ENCODE measurements at regions not wholly inside any gene's neighbourhood (a gene's known extent, or its start where the extent isn't known, plus 50 kb on each side); places are given as distances from the start of the nearest gene placed in this dataset.

- in situ Hi-C loops (cut with HindIII; ENCODE audit: low pct_unique_long_range_greater_than_20kb, low sequenced_read_pairs) = no loop called here
- CTCF ChIA-PET = no interaction called here
- no peaks in the 10 kb centered on the region for H3K4me1 ChIP-seq (ENCODE audit: control insufficient read depth, insufficient read depth, low read length)
- POLR2A ChIA-PET = no interaction called here
- no peak overlapping the region for H3K4me3 ChIP-seq (ENCODE audit: low read depth in 2 of 2, low read length in 2 of 2)
- intact Hi-C loops (cut with micrococcal nuclease; ENCODE audit: unreplicated experiment) = no loop called here
- no peak for TF ChIP-seq TCF7L2 (IDR thresholded peaks at IDR 0.05; ENCODE audit: low read depth, low read length)
- no peak for TF ChIP-seq POLR2AphosphoS5 (IDR thresholded peaks at IDR 0.05; ENCODE audit: low read depth, low read length)
- no peak for TF ChIP-seq SIN3A (IDR thresholded peaks at IDR 0.05; ENCODE audit: borderline replicate concordance, insufficient read depth, low read depth, low read length)
- TF ChIP-seq, protein P1, sequence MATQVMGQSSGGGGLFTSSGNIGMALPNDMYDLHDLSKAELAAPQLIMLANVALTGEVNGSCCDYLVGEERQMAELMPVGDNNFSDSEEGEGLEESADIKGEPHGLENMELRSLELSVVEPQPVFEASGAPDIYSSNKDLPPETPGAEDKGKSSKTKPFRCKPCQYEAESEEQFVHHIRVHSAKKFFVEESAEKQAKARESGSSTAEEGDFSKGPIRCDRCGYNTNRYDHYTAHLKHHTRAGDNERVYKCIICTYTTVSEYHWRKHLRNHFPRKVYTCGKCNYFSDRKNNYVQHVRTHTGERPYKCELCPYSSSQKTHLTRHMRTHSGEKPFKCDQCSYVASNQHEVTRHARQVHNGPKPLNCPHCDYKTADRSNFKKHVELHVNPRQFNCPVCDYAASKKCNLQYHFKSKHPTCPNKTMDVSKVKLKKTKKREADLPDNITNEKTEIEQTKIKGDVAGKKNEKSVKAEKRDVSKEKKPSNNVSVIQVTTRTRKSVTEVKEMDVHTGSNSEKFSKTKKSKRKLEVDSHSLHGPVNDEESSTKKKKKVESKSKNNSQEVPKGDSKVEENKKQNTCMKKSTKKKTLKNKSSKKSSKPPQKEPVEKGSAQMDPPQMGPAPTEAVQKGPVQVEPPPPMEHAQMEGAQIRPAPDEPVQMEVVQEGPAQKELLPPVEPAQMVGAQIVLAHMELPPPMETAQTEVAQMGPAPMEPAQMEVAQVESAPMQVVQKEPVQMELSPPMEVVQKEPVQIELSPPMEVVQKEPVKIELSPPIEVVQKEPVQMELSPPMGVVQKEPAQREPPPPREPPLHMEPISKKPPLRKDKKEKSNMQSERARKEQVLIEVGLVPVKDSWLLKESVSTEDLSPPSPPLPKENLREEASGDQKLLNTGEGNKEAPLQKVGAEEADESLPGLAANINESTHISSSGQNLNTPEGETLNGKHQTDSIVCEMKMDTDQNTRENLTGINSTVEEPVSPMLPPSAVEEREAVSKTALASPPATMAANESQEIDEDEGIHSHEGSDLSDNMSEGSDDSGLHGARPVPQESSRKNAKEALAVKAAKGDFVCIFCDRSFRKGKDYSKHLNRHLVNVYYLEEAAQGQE (IDR thresholded peaks at IDR 0.05; ENCODE audit: insufficient read depth in 1 of 2, low read depth in 2 of 2, low read length in 1 of 2) = no peak
- TF ChIP-seq, protein P2, sequence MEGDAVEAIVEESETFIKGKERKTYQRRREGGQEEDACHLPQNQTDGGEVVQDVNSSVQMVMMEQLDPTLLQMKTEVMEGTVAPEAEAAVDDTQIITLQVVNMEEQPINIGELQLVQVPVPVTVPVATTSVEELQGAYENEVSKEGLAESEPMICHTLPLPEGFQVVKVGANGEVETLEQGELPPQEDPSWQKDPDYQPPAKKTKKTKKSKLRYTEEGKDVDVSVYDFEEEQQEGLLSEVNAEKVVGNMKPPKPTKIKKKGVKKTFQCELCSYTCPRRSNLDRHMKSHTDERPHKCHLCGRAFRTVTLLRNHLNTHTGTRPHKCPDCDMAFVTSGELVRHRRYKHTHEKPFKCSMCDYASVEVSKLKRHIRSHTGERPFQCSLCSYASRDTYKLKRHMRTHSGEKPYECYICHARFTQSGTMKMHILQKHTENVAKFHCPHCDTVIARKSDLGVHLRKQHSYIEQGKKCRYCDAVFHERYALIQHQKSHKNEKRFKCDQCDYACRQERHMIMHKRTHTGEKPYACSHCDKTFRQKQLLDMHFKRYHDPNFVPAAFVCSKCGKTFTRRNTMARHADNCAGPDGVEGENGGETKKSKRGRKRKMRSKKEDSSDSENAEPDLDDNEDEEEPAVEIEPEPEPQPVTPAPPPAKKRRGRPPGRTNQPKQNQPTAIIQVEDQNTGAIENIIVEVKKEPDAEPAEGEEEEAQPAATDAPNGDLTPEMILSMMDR (IDR thresholded peaks at IDR 0.05) = no peak
- no peak overlapping the region for H3K27ac ChIP-seq (ENCODE audit: low read length)
- no peaks in the 10 kb centered on the region for H3K27me3 ChIP-seq (ENCODE audit: control insufficient read depth, insufficient read depth, low read length)
- DNase-seq (ENCODE audit: low read depth, low spot score) (no peak), ATAC-seq (no peak)
- no peaks in the 10 kb centered on the region for H3K36me3 ChIP-seq (ENCODE audit: control insufficient read depth, insufficient read depth, low read length)
- no TSS peak for BruUV-seq (replicated peaks)
- H3K9me3 ChIP-seq (ENCODE audit: control insufficient read depth, insufficient read depth, low read depth, low read length) = no peaks in the 10 kb centered on the region
Observed at GRCh38 chr3:194865061-194865460, 179.4 kb downstream of the FAM43A start.

GRCh38 chr3:194865615-194866014, 179.9 kb downstream of the FAM43A start:
- Histone ChIP-seq H3K4me1 (ENCODE audit: control insufficient read depth, insufficient read depth, low read length) (peaks cover 2% of the 10 kb centered on the region), H3K9me3 (ENCODE audit: control insufficient read depth, insufficient read depth, low read depth, low read length) (no peaks in the 10 kb centered on the region), H3K4me3 (ENCODE audit: low read depth in 2 of 2, low read length in 2 of 2) (no peak overlapping the region), H3K27ac (ENCODE audit: low read length) (no peak overlapping the region), H3K27me3 (ENCODE audit: control insufficient read depth, insufficient read depth, low read length) (no peaks in the 10 kb centered on the region), H3K36me3 (ENCODE audit: control insufficient read depth, insufficient read depth, low read length) (no peaks in the 10 kb centered on the region)
- DNase-seq (ENCODE audit: low read depth, low spot score) = no peak
- in situ Hi-C loops (cut with HindIII; ENCODE audit: low pct_unique_long_range_greater_than_20kb, low sequenced_read_pairs) = no loop called here
- TF ChIP-seq, protein P2 (IDR thresholded peaks at IDR 0.05) = no peak
- no peak for TF ChIP-seq SIN3A (IDR thresholded peaks at IDR 0.05; ENCODE audit: borderline replicate concordance, insufficient read depth, low read depth, low read length)
- TF ChIP-seq, protein P1 (IDR thresholded peaks at IDR 0.05; ENCODE audit: insufficient read depth in 1 of 2, low read depth in 2 of 2, low read length in 1 of 2) = no peak
- no peak for TF ChIP-seq TCF7L2 (IDR thresholded peaks at IDR 0.05; ENCODE audit: low read depth, low read length)
- no peak for TF ChIP-seq POLR2AphosphoS5 (IDR thresholded peaks at IDR 0.05; ENCODE audit: low read depth, low read length)
- no peak for ATAC-seq
- intact Hi-C loops (cut with micrococcal nuclease; ENCODE audit: unreplicated experiment) = no loop called here
- CTCF ChIA-PET = interaction anchor here (0.6 kb wide), 1 partner anchor 22 kb away, joined by 4 read pairs; no protein-coding TSS in a partner anchor
- POLR2A ChIA-PET = no interaction called here
- no TSS peak for BruUV-seq (replicated peaks)

All from Panc1 (cell line).